K562 (cell line): ENCODE measurements at regions not wholly inside any gene's neighbourhood (a gene's known extent, or its start where the extent isn't known, plus 50 kb on each side); places are given as distances from the start of the nearest gene placed in this dataset.

ENCODE experiments used
- ATAC-seq: fragments of 200-7000 bp; cut with Tn5 transposase; 3 replicates; pipeline ENCODE4 v1.9.1; 2020; ENCODE audit warnings: moderate library complexity
- BruUV-seq: library from RNA; stranded (reverse); fragments of 400-500 nt; replicated peaks from 2 replicates; lab custom pipeline; 2021; lab: Mats Ljungman, UMichigan
- CTCF ChIA-PET: fragments of 300-600 bp; formaldehyde crosslinking; extraction: SDS; loops from one replicate; lab custom pipeline; 2021; ENCODE audit warnings: low intra/inter-chr PET ratio; lab: Yijun Ruan, JAX
- POLR2A ChIA-PET: fragments of 300-600, 350-650 bp; sonication (Branson Sonifier 250); formaldehyde crosslinking; extraction: SDS; loops from one replicate; lab custom pipeline; 2021; ENCODE audit warnings: antibody characterized with exemption, inconsistent platforms; lab: Yijun Ruan, JAX
- DNase-seq, 4 experiments: peaks; one replicate each; pipeline versions ENCODE4 v3.0.0 to v3.0.0-alpha.2; 2011 to 2018; ENCODE audit warnings: low spot score in 3 of 4, mixed read lengths in 3 of 4; ENCODE audit errors: extremely low read depth in 1 of 4
- FAIRE-seq: peaks from 2 replicates; lab custom pipeline; 2011; peaks lifted over from hg19 to GRCh38; lab: Jason Lieb, UNC
- H2AFZ ChIP-seq: 2 replicates; pipeline ENCODE4 v1.6.0; 2011; ENCODE audit warnings: low read depth, low read length, control low read depth, inconsistent platforms
- H3K27ac ChIP-seq: fragments of 200-600 bp; 3 replicates; pipeline ENCODE4 v1.8.0; 2011; ENCODE audit warnings: low read depth, mild to moderate bottlenecking, control low read depth, inconsistent platforms, low read length, moderate library complexity, mixed read lengths; ENCODE audit errors: extremely low read depth
- H3K27me3 ChIP-seq, 2 experiments: fragments of 300-600 bp in 1 of 2; 2 replicates in 1 of 2; 3 replicates in 1 of 2; pipeline versions ENCODE4 v1.6.0 to v1.8.0; 2011; ENCODE audit warnings: inconsistent platforms in 2 of 2, low read length in 2 of 2, mild to moderate bottlenecking in 1 of 2, mixed read lengths in 1 of 2, moderate library complexity in 1 of 2; ENCODE audit not compliant: control insufficient read depth in 2 of 2, insufficient read depth in 2 of 2
- H3K36me3 ChIP-seq: fragments of 300-600 bp; 3 replicates; pipeline ENCODE4 v1.8.0; 2011; ENCODE audit warnings: mild to moderate bottlenecking, low read length, inconsistent platforms; ENCODE audit not compliant: control insufficient read depth, insufficient read depth
- H3K4me1 ChIP-seq, 2 experiments: fragments of 200-600 bp in 1 of 2; replicated peaks in 1 of 2; 2 replicates in 1 of 2; 3 replicates in 1 of 2; pipeline versions ENCODE4 v1.5.1 to v1.8.0; 2011; ENCODE audit warnings: inconsistent platforms in 2 of 2, low read length in 2 of 2, mild to moderate bottlenecking in 1 of 2, mixed read lengths in 1 of 2, moderate library complexity in 1 of 2; ENCODE audit not compliant: control insufficient read depth in 2 of 2, insufficient read depth in 2 of 2
- H3K4me2 ChIP-seq: 2 replicates; pipeline ENCODE4 v1.6.1; 2011; ENCODE audit warnings: low read length, control low read depth, inconsistent platforms, mixed read lengths; ENCODE audit not compliant: insufficient read depth
- H3K4me3 ChIP-seq: fragments of 200-600 bp; sonication (generic), shearing (Covaris generic); 2 replicates; pipeline ENCODE4 v1.5.1; 2016; ENCODE audit warnings: control low read depth, inconsistent platforms
- H3K79me2 ChIP-seq: fragments of 200-600 bp; 3 replicates; pipeline ENCODE4 v1.8.0; 2011; ENCODE audit warnings: low read length, inconsistent platforms; ENCODE audit not compliant: control insufficient read depth, insufficient read depth
- H3K9ac ChIP-seq, 2 experiments: 2 replicates each; pipeline versions ENCODE4 v1.6.0 to v1.6.1; 2011; ENCODE audit warnings: low read depth in 2 of 2, low read length in 2 of 2, control low read depth in 1 of 2, inconsistent platforms in 1 of 2, mild to moderate bottlenecking in 1 of 2, mixed read lengths in 1 of 2; ENCODE audit not compliant: insufficient read depth in 1 of 2
- H3K9me1 ChIP-seq: one replicate; pipeline ENCODE4 v1.6.0; 2011; ENCODE audit warnings: inconsistent platforms, mild to moderate bottlenecking, low read length, moderate library complexity; ENCODE audit not compliant: control insufficient read depth, insufficient read depth
- H3K9me3 ChIP-seq: replicated peaks from 2 replicates; pipeline ENCODE4 v1.5.1; 2011; ENCODE audit warnings: low read depth, low read length, inconsistent platforms; ENCODE audit not compliant: control insufficient read depth, insufficient read depth
- H4K20me1 ChIP-seq: replicated peaks from 2 replicates; pipeline ENCODE4 v1.6.1; 2011; ENCODE audit warnings: low read length, inconsistent platforms, mixed read lengths; ENCODE audit not compliant: control insufficient read depth, insufficient read depth
- E2F4 ChIP-seq: sonication (generic); formaldehyde crosslinking; IDR thresholded peaks from 2 replicates; pipeline ENCODE4 v1.8.0; 2022; ENCODE audit warnings: mild to moderate bottlenecking, low read depth, missing genetic modification reagents
- HES1 ChIP-seq: fragments of 450-650 bp; IDR thresholded peaks from 2 replicates; pipeline ENCODE4 v1.6.1; 2016; ENCODE audit warnings: low read depth, mild to moderate bottlenecking, moderate library complexity
- HEY1 ChIP-seq: fragments of 250-450 bp; sonication (Bioruptor Pico); IDR thresholded peaks from 2 replicates; pipeline ENCODE4 v1.5.0; 2020; ENCODE audit warnings: mild to moderate bottlenecking, moderate library complexity, borderline replicate concordance
- HMBOX1 ChIP-seq: sonication (generic); IDR thresholded peaks from 2 replicates; pipeline ENCODE4 v1.6.1; 2016
- JUND ChIP-seq, 2 experiments: IDR thresholded peaks; 2 replicates in 1 of 2; 3 replicates in 1 of 2; pipeline ENCODE4 v1.6.1; 2011; ENCODE audit warnings: borderline replicate concordance in 2 of 2, low read depth in 2 of 2, low read length in 2 of 2, improper control_type of control experiment in 1 of 2, missing biosample characterization in 1 of 2, missing genetic modification characterization in 1 of 2, missing genetic modification reagents in 1 of 2
- KAT8 ChIP-seq: fragments of 450-650 bp; IDR thresholded peaks from 2 replicates; pipeline ENCODE4 v1.6.1; 2016; ENCODE audit warnings: low read depth, mild to moderate bottlenecking
- MCM3 ChIP-seq: fragments of 450-650 bp; IDR thresholded peaks from 2 replicates; pipeline ENCODE4 v1.6.1; 2016
- TOE1 ChIP-seq, 2 experiments: fragments of 450-650 bp in 1 of 2; sonication (generic) in 1 of 2; formaldehyde crosslinking in 1 of 2; IDR thresholded peaks; 2 replicates each; pipeline versions ENCODE4 v1.7.1 to v1.8.0; 2016 to 2022; ENCODE audit warnings: borderline replicate concordance in 2 of 2, mild to moderate bottlenecking in 2 of 2, antibody characterized with exemption in 1 of 2, inconsistent platforms in 1 of 2, low read depth in 1 of 2, missing genetic modification reagents in 1 of 2, moderate library complexity in 1 of 2
- WGBS: fragments of 100-300 bp; shearing (Covaris generic); methylation state at CpG from one replicate; pipeline ENCODE4 v1.1.6; 2016; ENCODE audit warnings: low coverage, mixed read lengths; ENCODE audit not compliant: insufficient coverage; ENCODE audit errors: missing lambda C conversion rate; 5-methylcytosine and 5-hydroxymethylcytosine counted together
- in situ Hi-C: fragments of 300-500 bp; cut with MboI; formaldehyde crosslinking; loops from 4 replicates; pipeline ENCODE4 v1.15.0; 2018; ENCODE audit warnings: inconsistent platforms, mixed read lengths
- intact Hi-C: fragments of 100-400 bp; cut with micrococcal nuclease; formaldehyde crosslinking; loops from 2 replicates; pipeline ENCODE4 v1.14.2; 2022

GRCh38 chr4:134727696-134728095 lies 526.1 kb upstream of the PABPC4L start:
- no peak for DNase-seq
- no peak overlapping the region for H3K4me3 ChIP-seq
- in situ Hi-C loops: no loop called here
- no peaks in the 10 kb centered on the region for H3K27me3 ChIP-seq
- H3K9me1 ChIP-seq: no peaks in the 10 kb centered on the region
- no peaks in the 10 kb centered on the region for H3K36me3 ChIP-seq
- intact Hi-C loops: no loop called here
- H3K9ac ChIP-seq: no peak overlapping the region
- no peak overlapping the region for H2AFZ ChIP-seq
- TF ChIP-seq TOE1 (IDR thresholded peaks at IDR 0.05; ENCODE audit: borderline replicate concordance) (no peak), TOE1 (CRISPR knock-in tag; IDR thresholded peaks at IDR 0.05; ENCODE audit: borderline replicate concordance, low read depth) (no peak), KAT8 (no peak), JUND (IDR thresholded peaks at IDR 0.05; ENCODE audit: borderline replicate concordance, low read depth, low read length) (no peak), JUND (tag; IDR thresholded peaks at IDR 0.05; ENCODE audit: borderline replicate concordance, low read depth, low read length) (no peak)
- TF ChIP-seq, all 486 proteins: peak for 0
- BruUV-seq: no TSS peak
- ATAC-seq: no peak
- 9% methylated on average over 1 of the region's 2 CpGs for WGBS
- Histone ChIP-seq H3K79me2 (no peaks in the 10 kb centered on the region), H3K27ac (no peak overlapping the region), H3K4me2 (no peak overlapping the region), H4K20me1 (no peaks in the 10 kb centered on the region), H3K4me1 (no peaks in the 10 kb centered on the region), H3K9me3 (no peaks in the 10 kb centered on the region)
- POLR2A ChIA-PET: no interaction called here
- no peak for FAIRE-seq
- CTCF ChIA-PET: no interaction called here

- ATAC-seq (no peak), DNase-seq (no peak), FAIRE-seq (no peak)
- Histone ChIP-seq H3K9ac (no peak overlapping the region), H3K4me1 (no peaks in the 10 kb centered on the region), H3K27ac (no peak overlapping the region), H4K20me1 (no peaks in the 10 kb centered on the region), H3K9me3 (no peaks in the 10 kb centered on the region), H3K4me3 (no peak overlapping the region), H3K27me3 (no peaks in the 10 kb centered on the region), H3K79me2 (no peaks in the 10 kb centered on the region), H3K4me2 (no peak overlapping the region), H3K36me3 (no peaks in the 10 kb centered on the region), H3K9me1 (no peaks in the 10 kb centered on the region), H2AFZ (no peak overlapping the region)
- in situ Hi-C loops (no loop called here), intact Hi-C loops (no loop called here)
- ChIA-PET CTCF (no interaction called here), POLR2A (no interaction called here)
- BruUV-seq: no TSS peak
- WGBS: 0% methylated on average over 1 of the region's 1 CpG
- no peak for TF ChIP-seq HEY1 (CRISPR knock-in tag)
- no peak for TF ChIP-seq HMBOX1
- TF ChIP-seq MCM3: no peak
- TF ChIP-seq HES1: no peak
- TF ChIP-seq E2F4 (CRISPR knock-in tag): no peak
Measured at GRCh38 chr4:134722306-134722705, 520.7 kb upstream of the PABPC4L start.
